DMS 273 treated with DMSO at 0.1 percent for 48 hours (cell line): ENCODE measurements at regions not wholly inside any gene's neighbourhood (a gene's known extent, or its start where the extent isn't known, plus 50 kb on each side); places are given as distances from the start of the nearest gene placed in this dataset.

Experiments
- DNase-seq: peaks from one replicate; lab custom pipeline; 2025; lab: John Stamatoyannopoulos, UW

DNA sequence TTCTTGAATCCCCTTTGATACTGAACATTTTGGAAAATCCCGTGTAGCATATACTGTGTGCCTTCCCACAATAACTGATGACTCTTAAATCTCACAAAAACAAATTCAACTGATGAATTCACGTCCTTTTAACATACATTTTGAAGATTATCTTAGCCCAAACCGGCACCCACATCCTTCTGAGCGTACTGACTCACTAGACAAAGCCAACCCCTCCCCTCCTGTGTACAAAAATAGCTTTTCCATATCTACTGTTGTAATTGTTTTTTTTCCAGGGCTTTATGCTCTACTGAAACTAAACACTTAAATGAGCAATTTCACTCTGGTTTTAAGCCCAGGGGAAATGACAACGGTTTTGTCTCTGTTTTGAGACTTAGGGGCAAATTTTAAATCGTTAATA is 109.4 kb upstream of the ATF7IP start:
- no peak for DNase-seq

DNA sequence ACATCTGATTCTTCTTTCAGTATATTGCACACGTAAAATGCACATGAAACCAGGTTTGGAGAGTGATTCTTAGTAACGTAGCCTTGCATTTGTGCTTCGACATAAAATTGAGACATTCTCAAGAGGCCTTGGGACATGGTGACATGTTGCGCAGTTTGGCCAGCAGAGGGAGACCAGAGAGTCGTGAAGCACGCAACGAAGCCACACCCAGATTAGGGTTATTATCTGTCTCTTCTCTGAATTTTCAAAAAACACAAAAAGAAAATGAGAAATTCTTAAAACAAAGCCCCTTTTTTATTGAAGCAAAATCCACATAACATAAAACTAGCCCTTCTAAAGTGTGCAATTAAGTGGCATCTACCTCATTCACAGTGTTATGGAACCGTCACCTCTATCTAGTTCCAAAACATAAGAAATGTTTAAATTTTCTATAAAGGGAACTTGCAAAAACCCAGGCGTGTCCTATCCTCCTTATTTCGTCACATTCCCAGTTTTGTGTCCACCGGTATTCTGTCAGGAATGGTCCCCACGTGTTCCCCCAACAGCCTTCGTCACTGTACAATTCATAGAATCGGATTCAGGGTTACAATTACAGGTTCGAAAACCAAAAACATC is 108.8 kb upstream of the ATF7IP start:
- DNase-seq, result peak; percentile 19

- DNase-seq, result no peak
These were observed 108.2 kb upstream of the ATF7IP start for GRCh38 chr12:14257303-14257733.

DNA sequence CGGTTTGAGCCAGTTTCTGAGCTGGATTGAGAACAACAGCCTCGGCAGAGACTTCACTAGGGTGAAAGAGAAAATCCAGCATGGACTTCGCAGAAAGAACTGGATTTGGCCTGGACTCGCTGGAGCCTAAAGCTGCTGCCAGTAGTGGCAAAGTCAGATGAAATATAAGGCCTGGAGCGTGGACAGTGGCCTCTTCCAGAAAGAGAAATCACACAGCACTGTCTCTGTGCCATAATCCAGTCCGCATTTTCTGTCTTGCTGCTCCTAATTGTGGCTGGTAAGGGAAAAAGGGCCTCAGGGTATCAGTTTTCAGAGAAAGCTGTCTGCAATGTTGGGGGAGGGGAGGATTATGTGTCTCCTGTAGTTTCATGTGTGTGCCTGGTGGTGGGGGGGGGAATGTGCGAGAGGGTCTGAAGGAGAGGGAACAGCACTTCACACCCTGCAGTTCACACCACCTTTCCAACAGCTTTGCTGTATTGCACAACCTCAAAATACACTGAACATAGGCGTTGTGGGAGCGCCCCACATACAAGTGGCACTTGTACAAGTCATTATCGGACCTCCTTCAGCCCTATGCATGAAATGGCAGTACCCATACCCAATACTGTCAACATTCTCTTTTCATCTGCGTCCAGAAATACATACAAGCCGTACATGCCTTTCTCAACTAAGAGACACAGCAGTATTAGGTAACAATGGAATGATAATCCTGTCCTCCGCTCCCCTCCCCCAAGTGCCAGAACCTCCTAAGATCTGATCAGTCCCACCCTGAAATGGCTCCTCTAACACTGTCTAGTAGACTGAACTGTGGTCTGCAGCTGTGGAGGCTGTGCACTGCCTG is 107.5 kb upstream of the ATF7IP start:
- peak; percentile 97 for DNase-seq

DNA sequence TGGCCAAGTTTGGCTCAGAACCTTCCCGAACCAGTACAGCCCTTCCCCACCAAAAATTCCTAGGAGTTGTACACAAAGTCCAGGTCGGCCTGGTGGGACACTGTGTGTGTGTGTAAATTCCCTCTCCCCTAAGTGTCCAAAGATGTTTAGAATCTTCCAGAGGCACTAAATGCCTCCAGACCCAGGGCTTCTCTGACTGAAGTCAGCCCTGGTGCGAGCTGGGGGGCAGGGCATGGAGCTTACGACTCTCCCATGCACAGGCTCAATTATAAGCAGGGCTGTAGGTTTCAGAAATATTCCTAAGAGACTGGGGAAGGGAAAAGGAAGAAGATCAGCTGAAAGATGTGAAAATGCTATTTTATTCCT is 106.9 kb upstream of the ATF7IP start:
- DNase-seq, result no peak

DNA sequence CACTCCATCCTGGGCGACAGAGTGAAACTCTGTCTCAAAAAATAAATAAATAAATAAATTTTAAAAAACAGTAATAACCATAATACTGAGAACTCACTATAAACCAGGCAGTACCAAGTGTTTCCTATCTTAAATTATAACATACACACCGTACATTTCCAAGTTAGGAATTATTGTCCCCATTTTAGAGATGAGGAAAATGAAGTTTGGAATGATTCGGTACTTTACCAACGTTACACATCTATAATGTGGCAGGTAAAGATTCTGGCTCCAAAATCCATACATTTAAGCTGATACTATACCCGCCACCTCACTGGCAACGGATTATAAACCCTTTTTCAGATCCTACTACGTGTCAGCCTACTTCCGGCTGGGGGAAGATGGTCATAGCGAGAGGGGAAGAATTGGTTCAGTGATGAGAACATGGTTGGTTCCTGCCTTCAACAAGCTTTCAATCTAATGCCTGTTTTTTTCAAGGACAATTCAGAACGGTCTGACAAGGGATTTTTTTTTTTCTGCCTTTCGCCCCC is 105.9 kb upstream of the ATF7IP start:
- DNase-seq, result no peak

GRCh38 chr12:14260011-14260993 is 105.2 kb upstream of the ATF7IP start:
- peak; percentile 81 for DNase-seq

DNA sequence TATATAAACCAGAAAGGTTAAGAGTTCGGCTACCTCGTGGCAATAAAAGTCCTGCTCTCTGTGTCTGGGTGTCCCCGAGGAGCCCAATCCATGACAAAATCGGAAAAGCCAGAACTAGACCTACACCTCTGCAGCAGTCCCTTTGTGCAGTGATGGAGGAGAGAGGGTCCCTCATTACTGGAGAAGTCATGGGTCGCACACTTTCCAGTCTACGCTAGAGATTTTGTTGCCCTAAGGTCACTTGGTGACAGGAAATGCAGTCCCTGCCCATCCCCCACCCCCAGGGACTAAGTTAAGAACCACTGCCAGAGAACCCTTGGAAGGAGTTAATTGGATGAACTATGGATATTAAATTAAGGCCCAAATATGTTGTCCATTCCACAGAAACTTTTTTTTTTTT is 104.4 kb upstream of the ATF7IP start:
- DNase-seq, result no peak

- no peak for DNase-seq
These were observed 103.6 kb upstream of the ATF7IP start for GRCh38 chr12:14261861-14262260.

DNA sequence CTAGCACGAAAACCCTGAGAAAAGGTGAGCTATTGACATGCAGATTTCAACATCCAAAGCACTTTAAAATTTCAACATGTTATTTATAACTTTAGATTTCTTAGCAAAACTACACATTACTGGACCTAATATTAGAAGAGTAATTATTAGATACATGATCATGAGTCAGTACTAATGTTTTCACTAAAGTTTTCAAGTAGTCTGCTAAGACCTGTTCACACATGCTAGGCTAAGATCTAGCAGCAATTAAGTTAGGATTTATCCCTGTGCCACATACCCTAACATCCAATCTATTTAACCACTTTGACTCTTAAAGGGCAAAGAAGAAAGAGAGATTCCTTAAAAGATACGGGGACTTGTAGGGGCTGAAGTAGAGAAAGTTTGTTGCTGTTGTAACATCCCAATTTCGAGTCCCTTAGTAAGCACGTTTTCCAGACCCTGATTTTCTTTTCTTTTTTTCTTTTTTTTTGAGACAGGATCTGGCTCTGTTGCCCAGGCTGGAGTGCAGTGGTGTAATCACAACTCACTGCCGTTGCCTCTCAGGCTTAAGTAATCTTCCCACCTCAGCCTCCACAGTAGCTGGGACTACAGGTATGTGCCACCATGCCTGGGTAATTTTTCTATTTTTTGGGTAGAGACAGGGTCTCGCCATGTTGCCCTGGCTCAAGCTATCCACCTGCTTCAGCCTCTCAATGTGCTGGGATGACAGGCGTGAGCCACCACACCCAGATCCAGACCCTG is 102.5 kb upstream of the ATF7IP start:
- no peak for DNase-seq

GRCh38 chr12:14263742-14264141 is 101.7 kb upstream of the ATF7IP start:
- DNase-seq, result no peak

DNA sequence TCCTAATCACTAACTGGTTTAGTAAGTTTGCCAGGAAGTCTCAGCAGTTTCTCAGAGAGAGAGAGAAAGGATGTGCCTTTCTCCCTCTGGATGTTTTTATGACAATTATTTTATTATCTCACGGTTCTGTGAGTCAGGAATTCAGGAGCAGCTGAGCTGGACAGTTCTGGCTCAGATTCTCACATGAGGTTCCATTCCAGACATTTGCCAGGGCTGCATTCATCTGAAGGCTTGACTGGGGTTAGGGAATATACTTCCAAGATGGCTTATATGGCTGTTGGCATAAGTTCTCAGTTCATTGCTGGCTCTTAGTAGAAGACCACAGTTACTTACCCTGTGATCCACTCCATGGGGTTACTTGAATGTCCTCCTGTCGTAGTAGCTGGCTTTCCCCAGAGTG is 101.2 kb upstream of the ATF7IP start:
- no peak for DNase-seq

DNA sequence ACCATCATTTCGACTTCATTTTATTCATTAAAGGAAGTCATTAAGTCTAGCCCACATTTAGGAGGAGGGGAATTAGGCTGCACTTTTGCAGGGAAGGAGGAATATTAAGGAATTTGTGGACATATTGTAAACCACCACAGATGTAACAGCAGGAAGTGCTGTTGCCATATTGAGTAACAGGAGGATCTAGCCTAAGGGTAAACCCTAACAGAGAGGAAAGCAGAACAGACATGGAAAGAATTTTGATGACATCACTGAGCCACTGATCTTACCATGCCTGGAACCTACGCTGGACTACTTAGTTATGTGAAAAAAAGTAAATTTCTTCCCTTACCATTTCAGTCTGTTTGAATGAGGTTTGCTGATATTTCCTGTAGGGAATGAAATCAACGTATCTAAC is 100.7 kb upstream of the ATF7IP start:
- DNase-seq, result no peak

GRCh38 chr12:14268120-14268515 is 97.4 kb upstream of the ATF7IP start:
- no peak for DNase-seq

DNA sequence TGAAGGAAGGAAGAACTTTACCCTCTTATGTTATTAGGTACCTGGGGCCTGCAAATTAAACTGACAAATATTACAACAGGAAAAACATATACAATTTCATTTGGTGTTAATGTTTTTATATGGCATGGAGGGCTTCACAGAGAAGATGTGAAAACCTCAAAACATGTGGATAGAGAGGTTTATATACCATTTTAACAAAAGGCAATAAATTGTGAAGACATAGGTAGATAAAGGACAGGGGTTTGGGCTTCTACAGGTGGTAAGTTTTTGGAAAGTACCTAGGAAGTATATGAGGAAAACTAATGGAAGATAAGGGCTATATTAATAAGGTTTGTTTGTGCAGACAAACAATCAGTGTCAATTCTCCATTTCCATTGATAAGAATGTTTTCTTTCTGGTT is 95.1 kb upstream of the ATF7IP start:
- no peak for DNase-seq

- peak; percentile 23 for DNase-seq
These were observed 92.2 kb upstream of the ATF7IP start for GRCh38 chr12:14272956-14273912.

DNA sequence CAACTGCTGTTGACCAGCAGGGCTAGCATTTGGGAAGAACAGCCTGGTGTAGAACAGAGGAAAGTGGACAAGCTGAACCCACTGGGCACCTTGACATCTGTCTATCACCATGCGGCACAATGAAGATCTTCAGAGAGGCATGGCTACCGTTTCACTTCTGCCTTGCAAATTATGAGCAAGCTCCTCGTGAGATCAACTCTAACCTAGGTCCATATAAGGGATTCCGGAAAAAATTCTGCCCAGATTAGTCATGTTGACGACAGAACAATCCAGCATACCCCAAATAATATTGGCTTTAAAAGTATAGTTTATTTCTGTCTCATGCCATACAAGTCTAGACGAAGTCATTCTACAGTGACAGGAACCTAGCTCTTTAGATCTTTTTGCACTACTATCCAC is 91.6 kb upstream of the ATF7IP start:
- DNase-seq, result no peak

GRCh38 chr12:14275111-14275510 is 90.4 kb upstream of the ATF7IP start:
- DNase-seq, result no peak

GRCh38 chr12:14275886-14276285 is 89.6 kb upstream of the ATF7IP start:
- no peak for DNase-seq

GRCh38 chr12:14278294-14278953 is 87.1 kb upstream of the ATF7IP start:
- no peak for DNase-seq
